ENCODE measurements at regions not wholly inside any gene's neighbourhood (a gene's known extent, or its start where the extent isn't known, plus 50 kb on each side); places are given as distances from the start of the nearest gene placed in this dataset.
"Not testable (repeated sequence)": the region's sequence is repeated elsewhere in the genome, so short reads cannot be mapped to it uniquely, and the experiment has no call there.

DNA sequence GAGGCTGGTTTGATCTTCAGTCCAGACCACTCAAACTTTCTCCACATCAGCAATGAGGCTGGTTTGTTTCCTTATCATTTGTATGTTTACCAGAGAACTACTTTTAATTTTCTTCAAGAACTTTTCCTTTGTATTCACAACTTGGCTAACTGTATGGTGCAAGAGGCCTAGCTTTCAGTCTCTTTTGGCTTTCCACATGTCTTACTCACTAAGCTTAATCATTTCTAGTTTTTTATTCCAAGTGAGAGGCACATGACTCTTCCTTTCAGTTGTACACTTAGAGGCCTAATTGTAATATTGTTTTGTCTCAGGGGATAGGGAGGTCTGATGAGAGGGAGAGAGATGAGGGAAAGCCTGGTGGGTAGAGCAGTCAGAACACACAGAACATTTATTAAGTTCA lies 554.0 kb upstream of the ARRDC3 start:
- H3K4me3 ChIP-seq (ENCODE audit: low read length in 2 of 2): no peak overlapping the region
- no peaks in the 10 kb centered on the region for H3K36me3 ChIP-seq (ENCODE audit: control insufficient read depth in 2 of 2, insufficient read depth in 2 of 2, low read length in 2 of 2)
- H3K27me3 ChIP-seq (ENCODE audit: control insufficient read depth in 2 of 2, insufficient read depth in 2 of 2, low read length in 2 of 2): no peaks in the 10 kb centered on the region
- no peak overlapping the region for H3K27ac ChIP-seq (ENCODE audit: low read depth in 2 of 2, low read length in 2 of 2)
- no peak overlapping the region for H3K9ac ChIP-seq (ENCODE audit: low read depth in 1 of 2, low read length in 2 of 2)
- no peaks in the 10 kb centered on the region for H3K4me1 ChIP-seq (ENCODE audit: control insufficient read depth in 2 of 2, insufficient read depth in 2 of 2, low read length in 2 of 2)
- H3K9me3 ChIP-seq (ENCODE audit: control insufficient read depth in 2 of 2, low read length in 2 of 2): no peaks in the 10 kb centered on the region

DNA sequence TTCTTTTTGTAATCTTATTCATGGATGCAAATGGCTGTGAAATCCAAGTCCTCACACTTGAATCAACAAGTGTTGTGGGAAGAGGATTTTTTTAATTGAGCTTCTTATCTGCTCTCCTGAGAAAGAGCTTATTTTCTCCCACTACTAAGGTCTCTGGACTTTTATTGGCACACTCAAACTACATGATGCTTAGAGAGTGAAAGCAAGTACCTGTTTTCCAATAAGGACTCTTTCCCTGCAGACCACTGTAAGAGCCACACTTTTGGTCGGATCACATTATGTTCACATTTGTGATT lies 546.4 kb upstream of the ARRDC3 start:
- no peaks in the 10 kb centered on the region for H3K9me3 ChIP-seq (ENCODE audit: control insufficient read depth in 2 of 2, low read length in 2 of 2)
- no peaks in the 10 kb centered on the region for H3K4me1 ChIP-seq (ENCODE audit: control insufficient read depth in 2 of 2, insufficient read depth in 2 of 2, low read length in 2 of 2)
- H3K27ac ChIP-seq (ENCODE audit: low read depth in 2 of 2, low read length in 2 of 2): no peak overlapping the region
- H3K27me3 ChIP-seq (ENCODE audit: control insufficient read depth in 2 of 2, insufficient read depth in 2 of 2, low read length in 2 of 2): no peaks in the 10 kb centered on the region
- no peak overlapping the region for H3K9ac ChIP-seq (ENCODE audit: low read depth in 1 of 2, low read length in 2 of 2)
- no peaks in the 10 kb centered on the region for H3K36me3 ChIP-seq (ENCODE audit: control insufficient read depth in 2 of 2, insufficient read depth in 2 of 2, low read length in 2 of 2)
- H3K4me3 ChIP-seq (ENCODE audit: low read length in 2 of 2): no peak overlapping the region

DNA sequence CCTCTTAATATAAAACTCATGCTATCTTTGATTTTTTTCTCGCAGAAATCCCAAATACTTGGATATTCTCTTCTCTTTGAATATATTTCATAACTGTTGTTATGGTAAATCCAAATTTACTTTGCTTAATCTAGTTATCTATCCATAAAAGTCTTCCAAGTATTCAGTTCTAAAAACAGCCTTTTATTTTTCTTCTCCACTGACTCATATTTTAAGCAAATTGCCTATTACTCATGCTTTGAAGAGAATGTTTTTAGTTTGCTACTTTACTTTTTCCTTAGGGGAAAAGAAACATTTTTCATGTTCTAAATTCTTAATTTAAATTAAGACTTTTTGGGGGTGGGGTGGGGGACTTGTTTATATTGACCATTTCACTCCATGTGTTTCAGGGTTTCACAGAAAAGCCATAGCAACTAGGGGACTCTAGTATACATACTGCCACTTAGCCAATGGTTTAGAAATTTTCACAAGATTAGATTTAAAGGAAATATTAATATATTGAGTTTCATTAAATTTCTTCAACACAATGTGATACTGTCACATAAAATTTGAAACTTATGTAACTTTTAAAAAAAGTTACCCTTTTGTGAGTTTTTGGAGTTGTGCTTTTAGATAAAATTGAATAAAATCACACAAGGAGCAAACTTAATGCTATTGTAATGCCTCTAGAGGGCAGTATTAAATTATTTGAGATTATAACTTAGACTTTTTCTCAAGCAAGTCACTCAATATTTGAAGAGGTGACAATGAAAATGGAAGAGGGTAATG lies 545.8 kb upstream of the ARRDC3 start:
- Histone ChIP-seq H3K27me3 (ENCODE audit: control insufficient read depth in 2 of 2, insufficient read depth in 2 of 2, low read length in 2 of 2) (no peaks in the 10 kb centered on the region), H3K4me3 (ENCODE audit: low read length in 2 of 2) (no peak overlapping the region), H3K4me1 (ENCODE audit: control insufficient read depth in 2 of 2, insufficient read depth in 2 of 2, low read length in 2 of 2) (no peaks in the 10 kb centered on the region), H3K9ac (ENCODE audit: low read depth in 1 of 2, low read length in 2 of 2) (no peak overlapping the region), H3K27ac (ENCODE audit: low read depth in 2 of 2, low read length in 2 of 2) (no peak overlapping the region), H3K36me3 (ENCODE audit: control insufficient read depth in 2 of 2, insufficient read depth in 2 of 2, low read length in 2 of 2) (no peaks in the 10 kb centered on the region), H3K9me3 (ENCODE audit: control insufficient read depth in 2 of 2, low read length in 2 of 2) (no peaks in the 10 kb centered on the region)

DNA sequence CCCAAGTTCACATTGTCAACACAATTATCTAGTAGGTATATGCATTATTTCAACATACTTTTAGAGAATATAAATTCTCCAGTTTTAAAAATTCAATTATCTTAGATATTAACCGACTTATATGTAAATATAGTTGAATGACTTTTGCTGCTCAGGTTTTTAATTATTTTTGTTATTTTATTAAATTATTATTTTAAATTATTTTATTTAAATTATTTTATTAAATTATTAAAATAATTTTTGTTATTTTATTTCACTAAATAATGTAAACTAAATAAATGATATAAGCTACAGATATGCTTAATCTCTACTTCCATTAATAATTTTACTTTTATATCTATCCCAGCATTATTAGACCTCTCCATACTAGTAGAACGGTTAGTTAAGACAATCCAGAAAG lies 544.3 kb upstream of the ARRDC3 start:
- H3K27ac ChIP-seq (ENCODE audit: low read depth in 2 of 2, low read length in 2 of 2): no peak overlapping the region
- no peaks in the 10 kb centered on the region for H3K9me3 ChIP-seq (ENCODE audit: control insufficient read depth in 2 of 2, low read length in 2 of 2)
- H3K4me3 ChIP-seq (ENCODE audit: low read length in 2 of 2): no peak overlapping the region
- no peaks in the 10 kb centered on the region for H3K27me3 ChIP-seq (ENCODE audit: control insufficient read depth in 2 of 2, insufficient read depth in 2 of 2, low read length in 2 of 2)
- no peaks in the 10 kb centered on the region for H3K36me3 ChIP-seq (ENCODE audit: control insufficient read depth in 2 of 2, insufficient read depth in 2 of 2, low read length in 2 of 2)
- no peak overlapping the region for H3K9ac ChIP-seq (ENCODE audit: low read depth in 1 of 2, low read length in 2 of 2)
- H3K4me1 ChIP-seq (ENCODE audit: control insufficient read depth in 2 of 2, insufficient read depth in 2 of 2, low read length in 2 of 2): no peaks in the 10 kb centered on the region

DNA sequence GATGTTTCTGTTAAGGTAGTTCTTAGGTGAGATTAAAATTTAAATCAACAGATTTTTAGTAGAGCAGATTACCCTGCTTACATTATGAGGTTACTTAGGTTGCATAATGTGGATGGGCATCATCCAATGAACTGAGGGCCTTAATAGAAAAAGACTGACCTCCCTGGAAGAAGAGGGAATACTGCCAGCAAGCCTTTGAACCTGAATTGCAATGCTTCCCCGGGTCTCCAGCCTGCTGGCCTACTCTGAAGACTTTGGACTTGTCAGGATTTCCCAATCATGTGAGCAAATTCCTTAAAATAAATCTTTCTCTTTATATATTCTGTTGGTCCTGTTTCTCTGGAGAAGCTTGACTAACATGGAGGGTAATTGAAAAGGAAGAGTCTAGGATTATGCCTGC lies 542.1 kb upstream of the ARRDC3 start:
- Histone ChIP-seq H3K9ac (ENCODE audit: low read depth in 1 of 2, low read length in 2 of 2) (no peak overlapping the region), H3K4me1 (ENCODE audit: control insufficient read depth in 2 of 2, insufficient read depth in 2 of 2, low read length in 2 of 2) (no peaks in the 10 kb centered on the region), H3K9me3 (ENCODE audit: control insufficient read depth in 2 of 2, low read length in 2 of 2) (no peaks in the 10 kb centered on the region), H3K4me3 (ENCODE audit: low read length in 2 of 2) (no peak overlapping the region), H3K27me3 (ENCODE audit: control insufficient read depth in 2 of 2, insufficient read depth in 2 of 2, low read length in 2 of 2) (no peaks in the 10 kb centered on the region), H3K27ac (ENCODE audit: low read depth in 2 of 2, low read length in 2 of 2) (no peak overlapping the region), H3K36me3 (ENCODE audit: control insufficient read depth in 2 of 2, insufficient read depth in 2 of 2, low read length in 2 of 2) (no peaks in the 10 kb centered on the region)

DNA sequence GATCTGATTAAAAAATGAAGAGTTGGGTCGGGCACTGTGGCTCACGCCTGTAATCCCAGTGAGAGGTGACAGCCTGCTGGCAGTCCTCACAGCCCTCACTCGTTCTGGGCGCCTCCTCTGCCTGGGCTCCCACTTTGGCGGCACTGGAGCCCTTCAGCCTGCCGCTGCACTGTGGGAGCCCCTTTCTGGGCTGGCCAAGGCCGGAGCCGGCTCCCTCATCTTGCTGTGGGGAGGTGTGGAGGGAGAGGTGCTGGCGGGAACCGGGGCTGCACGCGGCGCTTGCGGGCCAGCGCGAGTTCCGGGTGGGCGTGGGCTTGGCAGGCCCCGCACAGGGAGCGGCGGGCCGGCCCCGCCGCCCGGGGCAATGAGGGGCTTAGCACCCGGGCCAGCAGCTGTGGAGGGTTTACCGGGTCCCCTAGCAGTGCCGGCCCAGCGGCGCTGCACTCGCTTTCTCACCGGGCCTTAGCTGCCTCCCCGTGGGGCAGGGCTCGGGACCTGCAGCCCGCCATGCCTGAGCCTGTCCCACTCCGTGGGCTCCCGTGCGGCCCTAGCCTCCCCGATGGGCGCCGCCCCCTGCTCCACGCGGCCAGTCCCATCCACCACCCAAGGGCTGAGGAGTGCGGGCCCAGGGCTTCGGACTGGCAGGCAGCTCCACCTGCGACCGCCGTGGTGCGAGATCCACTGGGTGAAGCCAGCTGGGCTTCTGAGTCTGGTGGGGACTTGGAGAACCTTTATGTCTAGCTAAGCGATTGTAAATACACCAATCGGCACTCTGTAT lies 534.1 kb upstream of the ARRDC3 start:
- not testable (repeated sequence) for H3K27ac ChIP-seq (ENCODE audit: low read depth in 2 of 2, low read length in 2 of 2); H3K4me3 ChIP-seq (ENCODE audit: low read length in 2 of 2); H3K27me3 ChIP-seq (ENCODE audit: control insufficient read depth in 2 of 2, insufficient read depth in 2 of 2, low read length in 2 of 2)

DNA sequence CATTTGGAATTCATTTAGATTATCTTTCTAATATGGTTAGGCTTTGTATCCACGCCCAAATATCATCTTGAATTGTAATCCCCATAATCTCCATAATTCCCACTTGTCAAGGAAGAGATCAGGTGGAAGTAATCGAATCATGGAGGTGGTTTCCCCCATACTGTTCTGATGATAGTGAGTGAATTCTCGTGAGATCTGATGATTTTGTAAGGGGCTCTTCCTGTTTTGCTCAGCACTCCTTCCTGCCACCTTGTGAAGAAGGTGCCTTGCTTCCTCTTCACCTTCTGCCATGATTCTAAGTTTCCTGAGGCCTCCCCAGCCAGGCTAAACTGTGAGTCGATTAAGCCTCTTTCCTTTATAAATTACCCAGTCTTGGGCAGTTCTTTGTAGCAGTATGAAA lies 527.5 kb upstream of the ARRDC3 start:
- Histone ChIP-seq H3K4me3 (ENCODE audit: low read length in 2 of 2) (no peak overlapping the region), H3K4me1 (ENCODE audit: control insufficient read depth in 2 of 2, insufficient read depth in 2 of 2, low read length in 2 of 2) (no peaks in the 10 kb centered on the region), H3K9ac (ENCODE audit: low read depth in 1 of 2, low read length in 2 of 2) (no peak overlapping the region), H3K36me3 (ENCODE audit: control insufficient read depth in 2 of 2, insufficient read depth in 2 of 2, low read length in 2 of 2) (no peaks in the 10 kb centered on the region), H3K27ac (ENCODE audit: low read depth in 2 of 2, low read length in 2 of 2) (no peak overlapping the region), H3K27me3 (ENCODE audit: control insufficient read depth in 2 of 2, insufficient read depth in 2 of 2, low read length in 2 of 2) (no peaks in the 10 kb centered on the region), H3K9me3 (ENCODE audit: control insufficient read depth in 2 of 2, low read length in 2 of 2) (no peaks in the 10 kb centered on the region)

More for the DNA sequence above, 534.1 kb upstream of the ARRDC3 start:
- not testable (repeated sequence) for H3K9me3 ChIP-seq (ENCODE audit: control insufficient read depth in 2 of 2, low read length in 2 of 2); H3K36me3 ChIP-seq (ENCODE audit: control insufficient read depth in 2 of 2, insufficient read depth in 2 of 2, low read length in 2 of 2); H3K4me1 ChIP-seq (ENCODE audit: control insufficient read depth in 2 of 2, insufficient read depth in 2 of 2, low read length in 2 of 2); H3K9ac ChIP-seq (ENCODE audit: low read depth in 1 of 2, low read length in 2 of 2)

DNA sequence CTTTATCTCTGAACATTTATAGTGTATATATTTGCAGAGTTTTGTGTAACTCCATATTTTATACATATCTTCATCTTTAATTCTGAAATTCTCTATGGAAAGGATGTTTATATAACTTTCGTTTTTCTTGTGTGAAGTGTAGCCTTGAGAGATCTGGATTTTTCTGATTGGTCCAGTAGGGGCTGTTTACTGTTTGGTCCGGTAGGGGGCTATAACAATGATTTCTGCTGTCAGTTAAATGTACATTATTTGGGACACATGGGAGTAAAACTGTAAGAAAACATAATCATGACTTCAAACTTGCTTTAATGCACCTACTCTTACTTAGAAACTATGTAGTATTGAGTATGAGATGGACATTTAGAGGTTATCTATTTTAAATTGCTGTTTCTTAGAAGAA lies 527.1 kb upstream of the ARRDC3 start:
- Histone ChIP-seq H3K36me3 (ENCODE audit: control insufficient read depth in 2 of 2, insufficient read depth in 2 of 2, low read length in 2 of 2) (no peaks in the 10 kb centered on the region), H3K9ac (ENCODE audit: low read depth in 1 of 2, low read length in 2 of 2) (no peak overlapping the region), H3K27me3 (ENCODE audit: control insufficient read depth in 2 of 2, insufficient read depth in 2 of 2, low read length in 2 of 2) (no peaks in the 10 kb centered on the region), H3K27ac (ENCODE audit: low read depth in 2 of 2, low read length in 2 of 2) (no peak overlapping the region), H3K9me3 (ENCODE audit: control insufficient read depth in 2 of 2, low read length in 2 of 2) (no peaks in the 10 kb centered on the region), H3K4me1 (ENCODE audit: control insufficient read depth in 2 of 2, insufficient read depth in 2 of 2, low read length in 2 of 2) (no peaks in the 10 kb centered on the region), H3K4me3 (ENCODE audit: low read length in 2 of 2) (no peak overlapping the region)

DNA sequence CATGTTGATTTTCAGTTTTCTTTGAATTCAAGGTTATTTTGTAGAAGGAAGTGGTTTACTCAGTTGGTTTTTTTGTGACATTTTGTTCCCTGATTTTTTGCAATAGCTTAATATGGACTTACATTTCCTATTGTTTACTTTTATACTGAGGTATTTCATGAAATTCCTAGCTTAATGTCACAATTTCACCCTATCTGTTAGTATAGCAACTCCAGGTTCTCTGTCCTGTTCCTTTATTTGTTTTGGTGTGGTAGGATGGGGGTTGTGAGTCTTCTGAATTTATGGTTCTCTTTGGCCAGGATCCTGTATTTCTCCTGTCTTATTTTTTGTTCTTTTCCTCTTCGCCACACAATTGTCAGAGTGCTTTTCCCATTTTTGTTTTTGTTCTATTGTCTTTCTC lies 523.4 kb upstream of the ARRDC3 start:
- no peaks in the 10 kb centered on the region for H3K36me3 ChIP-seq (ENCODE audit: control insufficient read depth in 2 of 2, insufficient read depth in 2 of 2, low read length in 2 of 2)
- no peak overlapping the region for H3K27ac ChIP-seq (ENCODE audit: low read depth in 2 of 2, low read length in 2 of 2)
- H3K4me1 ChIP-seq (ENCODE audit: control insufficient read depth in 2 of 2, insufficient read depth in 2 of 2, low read length in 2 of 2): no peaks in the 10 kb centered on the region
- no peaks in the 10 kb centered on the region for H3K9me3 ChIP-seq (ENCODE audit: control insufficient read depth in 2 of 2, low read length in 2 of 2)
- H3K9ac ChIP-seq (ENCODE audit: low read depth in 1 of 2, low read length in 2 of 2): no peak overlapping the region
- no peak overlapping the region for H3K4me3 ChIP-seq (ENCODE audit: low read length in 2 of 2)
- no peaks in the 10 kb centered on the region for H3K27me3 ChIP-seq (ENCODE audit: control insufficient read depth in 2 of 2, insufficient read depth in 2 of 2, low read length in 2 of 2)

DNA sequence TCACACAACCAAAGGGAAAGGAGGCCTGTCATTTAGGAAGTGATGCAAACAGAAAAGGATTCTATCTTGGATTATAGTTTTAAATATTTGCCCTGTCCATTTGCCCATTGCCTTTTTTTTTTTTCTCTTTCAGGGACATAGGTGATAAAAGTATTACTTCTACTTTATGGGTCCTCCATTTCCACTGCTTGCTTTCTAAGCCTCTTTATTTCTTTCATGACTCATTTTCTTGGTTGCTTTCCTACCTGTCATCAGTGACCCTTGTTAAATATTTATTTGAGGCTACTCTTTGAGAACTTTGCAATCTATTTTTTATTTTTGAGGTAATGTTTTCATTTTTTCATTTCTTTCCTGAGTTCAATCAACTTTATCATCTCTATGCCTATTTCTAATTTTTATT lies 522.9 kb upstream of the ARRDC3 start:
- Histone ChIP-seq H3K36me3 (ENCODE audit: control insufficient read depth in 2 of 2, insufficient read depth in 2 of 2, low read length in 2 of 2) (no peaks in the 10 kb centered on the region), H3K4me3 (ENCODE audit: low read length in 2 of 2) (no peak overlapping the region), H3K27ac (ENCODE audit: low read depth in 2 of 2, low read length in 2 of 2) (no peak overlapping the region), H3K9ac (ENCODE audit: low read depth in 1 of 2, low read length in 2 of 2) (no peak overlapping the region), H3K27me3 (ENCODE audit: control insufficient read depth in 2 of 2, insufficient read depth in 2 of 2, low read length in 2 of 2) (no peaks in the 10 kb centered on the region), H3K4me1 (ENCODE audit: control insufficient read depth in 2 of 2, insufficient read depth in 2 of 2, low read length in 2 of 2) (no peaks in the 10 kb centered on the region), H3K9me3 (ENCODE audit: control insufficient read depth in 2 of 2, low read length in 2 of 2) (no peaks in the 10 kb centered on the region)

Data from mucosa of rectum (tissue), 2 donors.